22Rv1 (cell line): ENCODE measurements at regions not wholly inside any gene's neighbourhood (a gene's known extent, or its start where the extent isn't known, plus 50 kb on each side); places are given as distances from the start of the nearest gene placed in this dataset.

Experiments used
- ZFX ChIP-seq: fragments of 450-650 bp; IDR thresholded peaks from 2 replicates; pipeline ENCODE4 v1.6.1; 2017; ENCODE audit warnings: antibody characterized with exemption, borderline replicate concordance
- TF ChIP-seq, protein P1 (sequence below): fragments of 450-650 bp; IDR thresholded peaks from 2 replicates; pipeline ENCODE4 v1.5.1; 2017; ENCODE audit warnings: mild to moderate bottlenecking

DNA sequence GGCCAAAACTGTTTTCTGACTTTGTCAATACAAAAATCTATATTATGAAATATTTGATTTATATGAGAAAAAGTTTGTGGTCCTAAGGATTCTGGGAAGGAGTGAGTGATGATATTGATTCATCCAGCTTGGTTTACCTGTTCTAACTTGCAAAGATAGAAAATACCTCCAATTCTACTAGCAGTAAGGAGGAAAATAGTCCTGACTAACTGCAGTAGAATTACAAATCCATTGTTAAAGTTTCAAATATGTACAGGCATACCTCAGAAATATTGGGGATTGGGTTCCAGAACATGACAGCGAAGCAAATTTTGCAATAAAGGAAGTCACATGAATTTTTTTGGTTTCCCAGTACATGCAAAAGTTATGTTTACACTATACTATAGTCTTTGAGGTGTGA, 158.8 kb upstream of the CYRIA start:
- TF ChIP-seq, protein P1, sequence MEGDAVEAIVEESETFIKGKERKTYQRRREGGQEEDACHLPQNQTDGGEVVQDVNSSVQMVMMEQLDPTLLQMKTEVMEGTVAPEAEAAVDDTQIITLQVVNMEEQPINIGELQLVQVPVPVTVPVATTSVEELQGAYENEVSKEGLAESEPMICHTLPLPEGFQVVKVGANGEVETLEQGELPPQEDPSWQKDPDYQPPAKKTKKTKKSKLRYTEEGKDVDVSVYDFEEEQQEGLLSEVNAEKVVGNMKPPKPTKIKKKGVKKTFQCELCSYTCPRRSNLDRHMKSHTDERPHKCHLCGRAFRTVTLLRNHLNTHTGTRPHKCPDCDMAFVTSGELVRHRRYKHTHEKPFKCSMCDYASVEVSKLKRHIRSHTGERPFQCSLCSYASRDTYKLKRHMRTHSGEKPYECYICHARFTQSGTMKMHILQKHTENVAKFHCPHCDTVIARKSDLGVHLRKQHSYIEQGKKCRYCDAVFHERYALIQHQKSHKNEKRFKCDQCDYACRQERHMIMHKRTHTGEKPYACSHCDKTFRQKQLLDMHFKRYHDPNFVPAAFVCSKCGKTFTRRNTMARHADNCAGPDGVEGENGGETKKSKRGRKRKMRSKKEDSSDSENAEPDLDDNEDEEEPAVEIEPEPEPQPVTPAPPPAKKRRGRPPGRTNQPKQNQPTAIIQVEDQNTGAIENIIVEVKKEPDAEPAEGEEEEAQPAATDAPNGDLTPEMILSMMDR, result no peak
- no peak for TF ChIP-seq ZFX
